ENCODE measurements at regions not wholly inside any gene's neighbourhood (a gene's known extent, or its start where the extent isn't known, plus 50 kb on each side); places are given as distances from the start of the nearest gene placed in this dataset.
A peak's percentile ranks its signal among the peaks of the same experiment; 100 is the strongest.

DNA sequence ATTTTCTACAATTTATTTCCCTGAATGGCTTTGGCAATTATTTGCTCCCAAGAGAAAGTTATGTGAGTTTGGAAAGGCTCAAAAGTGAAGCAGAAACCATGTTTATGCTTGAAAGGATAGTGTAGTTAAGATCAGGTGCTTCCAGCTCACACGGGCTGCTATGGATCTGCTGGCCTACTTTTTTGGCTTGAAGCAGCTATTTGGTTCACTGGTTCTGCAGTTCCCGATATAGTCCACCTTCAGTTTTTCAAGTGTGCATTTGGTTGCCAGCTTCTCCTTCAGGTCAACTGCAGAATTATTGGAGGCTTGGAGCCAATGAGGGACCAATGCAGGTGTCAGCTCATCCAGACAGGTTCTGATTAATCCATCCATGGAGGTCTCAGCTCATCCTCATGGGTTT, 484.3 kb upstream of the SEMA3A start:
- no peak overlapping the region for H3K4me3 ChIP-seq
- no peaks in the 10 kb centered on the region for H3K36me3 ChIP-seq (ENCODE audit: low read depth)
- DNase-seq (no peak), ATAC-seq (no peak)
- TF ChIP-seq, protein P1, sequence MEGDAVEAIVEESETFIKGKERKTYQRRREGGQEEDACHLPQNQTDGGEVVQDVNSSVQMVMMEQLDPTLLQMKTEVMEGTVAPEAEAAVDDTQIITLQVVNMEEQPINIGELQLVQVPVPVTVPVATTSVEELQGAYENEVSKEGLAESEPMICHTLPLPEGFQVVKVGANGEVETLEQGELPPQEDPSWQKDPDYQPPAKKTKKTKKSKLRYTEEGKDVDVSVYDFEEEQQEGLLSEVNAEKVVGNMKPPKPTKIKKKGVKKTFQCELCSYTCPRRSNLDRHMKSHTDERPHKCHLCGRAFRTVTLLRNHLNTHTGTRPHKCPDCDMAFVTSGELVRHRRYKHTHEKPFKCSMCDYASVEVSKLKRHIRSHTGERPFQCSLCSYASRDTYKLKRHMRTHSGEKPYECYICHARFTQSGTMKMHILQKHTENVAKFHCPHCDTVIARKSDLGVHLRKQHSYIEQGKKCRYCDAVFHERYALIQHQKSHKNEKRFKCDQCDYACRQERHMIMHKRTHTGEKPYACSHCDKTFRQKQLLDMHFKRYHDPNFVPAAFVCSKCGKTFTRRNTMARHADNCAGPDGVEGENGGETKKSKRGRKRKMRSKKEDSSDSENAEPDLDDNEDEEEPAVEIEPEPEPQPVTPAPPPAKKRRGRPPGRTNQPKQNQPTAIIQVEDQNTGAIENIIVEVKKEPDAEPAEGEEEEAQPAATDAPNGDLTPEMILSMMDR (IDR thresholded peaks at IDR 0.05), result no peak
- H3K9me3 ChIP-seq, result no peaks in the 10 kb centered on the region
- no peaks in the 10 kb centered on the region for H3K4me1 ChIP-seq (ENCODE audit: low read depth)
- intact Hi-C loops (cut with DNase I, micrococcal nuclease), result no loop called here

DNA sequence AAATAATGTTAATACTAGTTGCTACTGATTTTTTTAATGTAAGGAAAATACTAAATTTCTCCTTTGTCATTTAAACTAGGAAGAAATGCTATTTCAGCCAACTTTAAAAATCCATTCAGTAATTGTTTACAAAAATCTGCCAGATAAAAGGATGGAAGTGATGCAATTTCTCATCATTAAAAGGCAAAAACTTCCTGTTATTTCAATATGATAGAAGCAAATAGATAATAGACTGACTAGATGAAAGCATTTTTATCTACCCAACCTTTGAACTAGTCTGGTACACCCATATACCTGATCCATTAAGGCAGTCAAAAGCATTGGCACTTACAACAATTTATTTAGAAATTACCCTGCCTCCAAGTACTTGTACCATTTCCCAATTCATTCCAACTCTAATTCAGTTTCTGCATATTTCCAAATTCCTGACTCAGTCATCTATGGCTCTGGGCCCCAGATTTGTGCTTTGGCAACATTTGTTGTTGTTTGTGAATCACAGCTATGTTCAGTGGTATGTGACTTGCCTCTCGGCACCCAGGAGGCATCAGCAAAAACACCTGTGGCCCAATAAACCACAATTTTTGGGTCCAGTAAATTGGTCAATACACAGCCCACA, 482.6 kb upstream of the SEMA3A start:
- TF ChIP-seq, protein P1 (IDR thresholded peaks at IDR 0.05), result no peak
- Histone ChIP-seq H3K4me1 (ENCODE audit: low read depth) (no peaks in the 10 kb centered on the region), H3K36me3 (ENCODE audit: low read depth) (no peaks in the 10 kb centered on the region), H3K4me3 (no peak overlapping the region), H3K9me3 (no peaks in the 10 kb centered on the region)
- DNase-seq (no peak), ATAC-seq (no peak)
- intact Hi-C loops (cut with DNase I, micrococcal nuclease), result no loop called here

DNA sequence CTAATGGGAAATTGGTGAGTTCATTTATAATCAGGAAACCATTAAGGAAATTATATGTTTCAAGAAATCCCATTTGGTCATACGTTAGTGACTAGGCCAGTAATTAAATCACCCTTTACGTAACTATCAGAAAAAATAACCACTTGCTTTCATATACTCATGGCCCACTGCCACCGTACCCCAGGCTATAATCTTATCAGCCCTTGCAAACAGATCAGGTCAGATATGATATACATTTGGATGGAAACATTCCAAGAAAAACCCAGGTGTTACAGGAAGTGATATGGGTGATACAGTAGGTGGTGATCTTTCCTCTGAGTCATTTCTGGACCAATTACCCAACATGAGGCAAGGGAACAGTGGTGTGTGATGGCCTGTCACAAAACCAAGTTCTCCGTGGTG, 481.0 kb upstream of the SEMA3A start:
- peak; percentile 25 for ATAC-seq
- intact Hi-C loops (cut with DNase I, micrococcal nuclease), result no loop called here
- DNase-seq, result no peak
- H3K4me1 ChIP-seq (ENCODE audit: low read depth), result no peaks in the 10 kb centered on the region
- TF ChIP-seq, protein P1 (IDR thresholded peaks at IDR 0.05), result no peak
- no peaks in the 10 kb centered on the region for H3K36me3 ChIP-seq (ENCODE audit: low read depth)
- H3K4me3 ChIP-seq, result no peak overlapping the region
- no peaks in the 10 kb centered on the region for H3K9me3 ChIP-seq

DNA sequence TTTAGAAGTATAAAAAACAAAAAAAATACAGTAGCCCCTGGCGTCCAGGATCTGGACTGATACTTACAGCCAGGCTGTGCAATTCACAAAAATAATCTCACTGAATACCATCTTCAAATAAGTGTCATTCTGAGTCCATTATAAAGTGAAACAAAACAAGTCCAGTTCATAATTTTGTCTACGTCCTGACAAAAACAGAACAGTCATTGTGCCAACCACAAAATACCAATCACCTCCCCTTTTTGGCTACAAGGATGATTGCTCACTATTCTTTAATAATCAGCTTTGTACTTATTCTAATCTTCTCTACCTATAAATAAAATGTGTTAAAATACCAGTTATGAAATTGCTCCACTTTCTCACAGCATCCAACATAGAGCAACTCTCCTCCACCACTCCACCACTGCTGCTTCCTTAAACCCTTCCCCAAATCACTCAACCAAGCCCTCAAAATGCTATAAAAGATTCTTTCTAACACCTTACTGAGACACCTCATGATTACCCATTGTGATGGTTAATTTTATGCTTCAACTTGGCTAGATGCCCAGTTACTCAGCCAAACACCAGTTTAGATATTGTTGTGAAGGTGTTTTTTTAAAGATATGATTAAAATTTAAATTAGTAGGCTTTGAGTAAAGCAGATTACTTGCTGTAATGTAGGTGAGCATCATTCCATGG, 479.8 kb upstream of the SEMA3A start:
- no peak for DNase-seq
- H3K36me3 ChIP-seq (ENCODE audit: low read depth), result no peaks in the 10 kb centered on the region
- H3K9me3 ChIP-seq, result no peaks in the 10 kb centered on the region
- intact Hi-C loops (cut with DNase I, micrococcal nuclease), result no loop called here
- TF ChIP-seq, protein P1 (IDR thresholded peaks at IDR 0.05), result no peak
- no peaks in the 10 kb centered on the region for H3K4me1 ChIP-seq (ENCODE audit: low read depth)
- ATAC-seq, result no peak
- H3K4me3 ChIP-seq, result no peak overlapping the region

DNA sequence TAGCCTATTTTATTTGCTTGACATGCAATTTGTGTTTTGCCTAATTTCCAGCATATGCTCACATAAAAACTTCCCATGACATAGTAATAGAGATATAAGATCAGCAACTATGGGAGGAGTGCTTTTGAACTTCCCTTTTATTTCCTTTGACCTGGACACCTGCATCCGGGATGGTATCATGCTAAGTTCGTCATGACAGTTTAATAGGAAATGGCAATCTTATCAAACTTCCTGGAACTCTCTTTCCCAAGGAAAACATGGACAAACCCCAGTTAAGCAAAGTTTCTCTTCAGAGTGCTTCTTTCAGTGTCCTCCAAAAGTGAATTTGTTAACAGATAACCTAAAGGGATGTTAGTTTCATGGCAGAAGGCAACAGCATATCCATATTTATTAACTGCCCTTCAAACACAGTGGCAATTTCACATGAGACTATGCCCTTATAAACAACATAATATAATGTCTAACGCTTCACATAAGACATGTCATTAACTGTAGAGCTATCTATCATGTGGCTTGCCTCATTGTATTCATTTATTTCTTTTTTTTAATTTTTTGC, 474.7 kb upstream of the SEMA3A start:
- ATAC-seq, result no peak

More for the DNA sequence above, 474.7 kb upstream of the SEMA3A start:
- H3K9me3 ChIP-seq, result no peaks in the 10 kb centered on the region
- intact Hi-C loops (cut with DNase I, micrococcal nuclease), result no loop called here
- H3K4me1 ChIP-seq (ENCODE audit: low read depth), result no peaks in the 10 kb centered on the region
- DNase-seq, result no peak
- H3K36me3 ChIP-seq (ENCODE audit: low read depth), result no peaks in the 10 kb centered on the region
- TF ChIP-seq, protein P1 (IDR thresholded peaks at IDR 0.05), result no peak
- no peak overlapping the region for H3K4me3 ChIP-seq

Measured in mucosa of descending colon (tissue), 3 donors.